HG03045 (cell line): ENCODE measurements at regions not wholly inside any gene's neighbourhood (a gene's known extent, or its start where the extent isn't known, plus 50 kb on each side); places are given as distances from the start of the nearest gene placed in this dataset.
"Not testable (repeated sequence)": the region's sequence is repeated elsewhere in the genome, so short reads cannot be mapped to it uniquely, and the experiment has no call there.

Source experiments
- ATAC-seq: cut with Tn5 transposase; IDR thresholded peaks from one replicate; pipeline ENCODE4 v1.9.1; 2021; ENCODE audit warnings: mild to moderate bottlenecking, moderate library complexity; ENCODE audit not compliant: unreplicated experiment

DNA sequence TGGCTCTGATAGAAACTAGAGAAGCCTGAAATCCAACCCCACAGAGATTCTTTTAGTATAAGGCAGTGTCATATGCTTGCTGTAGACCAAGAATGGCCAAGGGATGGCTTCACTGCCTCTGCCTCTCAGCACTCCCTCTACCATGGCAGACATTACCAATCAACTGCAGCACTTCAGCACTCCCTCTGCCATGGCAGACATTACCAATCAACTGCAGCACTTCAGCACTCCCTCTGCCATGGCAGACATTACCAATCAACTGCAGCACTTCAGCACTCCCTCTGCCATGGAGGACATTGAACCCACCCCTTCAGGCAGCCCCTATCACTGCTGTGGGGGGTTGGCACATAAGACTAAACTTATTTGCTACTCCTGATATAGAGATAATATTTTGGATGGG is 287.8 kb downstream of the AACS start:
- not testable (repeated sequence) for ATAC-seq

DNA sequence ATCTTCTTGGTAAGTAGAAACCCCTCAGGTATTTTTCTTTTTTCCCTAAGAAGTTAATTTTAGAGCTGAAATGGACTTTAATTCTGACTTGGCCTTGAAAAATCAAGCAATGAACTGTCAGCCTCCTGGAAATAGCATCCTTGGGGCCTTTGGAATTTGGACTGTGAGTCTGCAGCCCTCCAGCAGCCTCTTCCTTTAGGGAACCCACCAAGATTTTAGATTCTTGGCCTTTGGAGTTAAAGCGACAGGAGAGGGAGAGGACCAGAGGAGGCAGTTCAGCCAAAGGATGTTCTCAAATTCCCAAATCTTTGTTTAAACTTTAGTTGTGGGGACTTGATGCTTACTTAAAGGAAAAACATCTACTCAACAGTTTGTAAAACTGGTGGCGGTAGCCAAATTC is 288.6 kb downstream of the AACS start:
- ATAC-seq: no peak

DNA sequence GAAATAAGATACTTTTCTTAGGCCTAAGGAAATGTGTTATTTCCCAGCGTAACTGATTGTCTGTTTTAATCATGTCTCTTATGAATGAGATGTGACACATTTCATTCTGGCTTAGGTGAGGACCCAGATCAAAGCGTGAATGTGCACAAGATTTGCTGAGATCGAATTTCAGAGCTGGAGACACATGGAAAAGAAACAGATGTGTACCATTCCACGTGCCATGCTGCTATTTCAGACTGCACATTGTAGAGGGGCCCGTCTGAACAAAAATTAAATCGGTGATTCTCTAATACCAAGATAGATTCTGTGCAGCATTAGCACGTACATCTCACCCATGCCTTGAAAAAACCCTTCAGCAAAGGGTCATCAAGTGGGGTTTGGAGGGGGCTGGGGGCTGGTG is 290.4 kb downstream of the AACS start:
- no peak for ATAC-seq

DNA sequence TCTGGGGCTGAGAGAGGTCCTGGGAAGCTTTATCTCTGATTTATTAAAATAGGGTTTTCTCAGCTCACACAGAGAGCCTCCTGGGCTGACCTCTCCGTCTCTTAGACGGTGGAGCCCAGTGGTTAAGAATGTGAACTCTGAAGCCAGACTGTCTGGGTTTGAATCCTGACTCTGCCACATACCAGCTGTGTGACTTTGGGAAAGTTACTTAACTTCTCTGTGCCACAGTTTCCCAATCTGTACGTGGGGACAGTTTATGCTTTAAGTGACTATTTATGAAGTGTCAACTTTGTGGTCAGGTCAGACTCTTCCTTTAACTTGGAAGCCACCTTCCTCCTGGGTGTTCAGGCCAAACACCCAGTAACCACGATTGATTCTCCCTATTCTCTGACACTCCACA is 290.9 kb downstream of the AACS start:
- no peak for ATAC-seq

GRCh38 chr12:125357561-125357960 is 292.3 kb downstream of the AACS start:
- no peak for ATAC-seq

DNA sequence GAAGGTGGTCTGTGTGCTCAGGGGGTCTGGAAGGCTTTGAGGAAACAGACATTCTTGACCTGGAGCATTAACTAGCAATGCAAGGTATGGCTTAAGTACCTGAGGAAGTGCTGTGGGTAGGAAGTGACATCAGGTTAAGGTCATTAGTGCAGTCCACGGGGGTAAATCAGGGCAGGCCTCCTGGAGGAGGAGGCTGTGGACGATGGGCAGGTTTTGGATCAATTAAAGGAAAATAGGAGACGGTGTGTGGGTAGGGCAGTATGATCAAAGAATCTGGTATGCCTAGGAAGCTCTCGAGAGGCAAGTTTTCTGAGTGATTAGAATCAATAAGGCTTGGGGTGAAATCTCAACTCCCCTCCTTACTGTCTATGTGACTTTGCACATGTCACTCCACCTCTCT is 295.3 kb downstream of the AACS start:
- ATAC-seq: no peak

GRCh38 chr12:125371033-125371432 is 305.8 kb downstream of the AACS start:
- ATAC-seq: no peak

DNA sequence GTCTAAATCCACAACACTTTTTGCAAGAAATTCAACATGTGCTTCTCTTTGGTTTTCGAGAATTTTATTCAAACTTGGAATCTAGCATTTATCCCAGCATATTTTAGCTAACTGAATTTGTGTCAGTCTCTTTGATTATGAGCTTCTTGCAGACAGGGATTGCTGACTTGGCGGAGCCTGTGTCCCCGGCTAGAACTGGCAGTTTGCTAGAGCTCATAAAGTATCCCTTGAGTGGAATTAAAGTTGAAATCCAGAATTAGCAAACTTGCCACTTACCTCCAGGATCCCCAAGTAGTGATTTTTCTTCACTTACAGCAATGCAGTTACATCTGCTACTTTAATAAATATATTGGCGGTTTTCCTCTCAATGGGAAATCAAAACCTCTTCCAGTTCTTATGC is 306.9 kb downstream of the AACS start:
- no peak for ATAC-seq

GRCh38 chr12:125373375-125373774 is 308.1 kb downstream of the AACS start:
- ATAC-seq: no peak

GRCh38 chr12:125376422-125376821 is 311.2 kb downstream of the AACS start:
- ATAC-seq: no peak

- no peak for ATAC-seq
Observed at GRCh38 chr12:125377093-125377492, 311.9 kb downstream of the AACS start.

- ATAC-seq: no peak
Observed at GRCh38 chr12:125381373-125381772, 316.1 kb downstream of the AACS start.

- ATAC-seq: no peak
Observed at GRCh38 chr12:125382926-125383325, 317.7 kb downstream of the AACS start.

- ATAC-seq: no peak
Observed at GRCh38 chr12:125386652-125387051, 321.4 kb downstream of the AACS start.

DNA sequence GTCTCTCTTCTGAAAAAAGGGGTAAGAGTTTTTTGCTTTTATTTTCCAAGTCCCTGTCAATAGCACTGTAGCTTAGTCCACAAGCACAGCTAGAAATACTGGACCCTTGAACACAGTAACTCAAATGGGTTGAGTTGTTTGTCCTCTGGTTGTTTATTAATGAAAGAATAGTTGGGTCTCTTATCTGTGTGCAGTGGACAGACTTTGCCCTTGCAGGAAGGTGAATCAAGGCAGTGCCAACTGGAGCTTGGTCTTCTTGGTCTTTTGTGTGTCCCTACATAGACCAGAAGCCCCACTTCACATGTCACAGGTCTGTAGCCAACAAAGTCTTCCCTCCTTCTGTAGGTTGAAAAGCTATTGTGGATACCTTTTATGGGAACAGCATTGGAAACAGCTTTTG is 322.0 kb downstream of the AACS start:
- ATAC-seq: no peak

DNA sequence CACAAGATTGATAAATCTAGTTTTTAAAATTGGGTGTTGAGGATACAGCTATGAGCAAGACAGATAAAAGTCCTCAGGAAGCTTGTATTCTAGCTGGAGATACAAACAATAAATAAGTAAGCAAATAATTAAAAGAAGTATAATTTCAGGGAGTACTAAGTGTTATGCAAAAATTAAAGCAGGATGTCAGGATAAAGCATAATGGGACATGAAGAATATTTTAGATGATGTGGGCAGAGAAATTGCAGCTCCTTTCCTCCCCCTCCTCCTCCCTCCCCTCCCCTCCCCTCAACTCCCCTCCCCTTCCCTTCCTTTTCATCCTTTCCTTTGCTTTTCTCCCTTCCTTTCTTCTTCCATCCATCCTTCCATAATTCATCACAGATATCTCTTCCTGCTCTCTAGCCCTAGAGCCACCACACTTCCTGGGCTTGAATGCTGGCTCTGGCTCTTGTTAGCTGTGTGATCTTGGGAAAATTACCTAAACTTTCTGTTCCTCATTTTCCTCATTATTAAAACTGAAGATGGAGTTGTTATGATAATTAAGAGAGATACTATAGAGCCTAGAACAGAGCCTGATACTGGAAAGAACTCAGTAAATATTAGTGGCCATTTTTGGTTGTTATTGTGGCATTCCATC is 323.9 kb downstream of the AACS start:
- ATAC-seq: no peak

- no peak for ATAC-seq
Observed at GRCh38 chr12:125393569-125393968, 328.3 kb downstream of the AACS start.

- ATAC-seq: no peak
Observed at GRCh38 chr12:125395583-125396215, 330.5 kb downstream of the AACS start.

GRCh38 chr12:125399489-125399888 is 334.3 kb downstream of the AACS start:
- no peak for ATAC-seq

DNA sequence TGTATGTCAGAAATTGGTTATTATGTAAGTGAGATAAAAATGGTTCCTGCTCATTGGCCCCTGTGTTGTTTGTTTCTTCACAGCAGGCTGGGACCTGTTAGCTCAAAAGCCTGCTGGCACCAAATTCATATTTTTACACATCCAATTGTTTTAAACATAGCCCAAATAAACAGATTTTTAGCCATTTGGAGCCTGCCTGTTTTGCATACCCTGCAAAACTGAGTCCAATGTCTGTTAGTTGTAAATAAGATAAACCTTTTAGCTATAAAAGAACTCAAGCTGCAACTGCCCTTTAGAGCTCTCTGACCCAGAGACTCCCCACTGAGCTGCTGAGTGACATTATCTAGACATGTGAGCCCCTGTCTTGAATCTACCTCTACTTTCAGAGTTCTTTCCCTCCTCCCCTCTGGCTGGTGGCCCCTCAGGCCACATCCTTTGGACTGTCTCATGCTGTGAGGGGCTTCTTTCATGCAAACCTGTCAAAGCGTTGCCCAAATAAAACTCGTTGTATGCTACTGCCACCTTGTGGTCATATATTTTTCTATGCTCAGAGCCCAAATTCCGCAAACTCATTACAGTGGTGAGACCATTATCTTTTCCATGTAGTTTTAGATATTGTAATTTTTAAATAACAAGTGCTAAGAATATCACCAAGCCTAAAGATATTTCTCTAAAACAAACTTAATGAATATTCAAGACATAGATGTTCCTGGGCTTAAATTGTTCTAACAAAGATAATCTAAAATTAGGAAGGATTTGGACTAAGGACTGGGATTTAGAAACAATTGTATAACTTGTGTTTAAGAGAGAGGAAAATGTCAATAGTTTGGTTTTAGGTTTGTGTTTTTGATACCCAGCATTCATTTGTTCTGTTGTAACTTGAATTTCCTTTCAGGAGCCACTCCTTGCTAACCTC is 337.9 kb downstream of the AACS start:
- ATAC-seq: no peak

DNA sequence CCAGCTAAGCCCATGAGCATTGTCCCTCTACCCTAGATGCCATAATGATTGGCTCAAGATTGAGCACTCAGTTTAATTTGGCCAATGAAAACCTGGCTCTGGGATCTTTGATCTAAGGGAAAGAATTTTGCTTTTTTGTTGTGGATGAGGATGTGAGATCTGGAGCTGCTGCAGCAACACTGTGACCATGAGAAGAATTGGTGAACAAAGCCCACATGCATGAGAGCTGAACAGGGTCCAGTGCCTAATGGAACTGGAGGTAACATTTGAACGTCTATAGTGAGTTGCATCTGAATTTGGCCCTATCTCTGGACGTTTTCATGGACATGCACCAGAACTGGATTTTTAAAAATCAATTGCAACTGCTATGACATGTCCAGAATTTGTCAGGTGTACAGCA is 338.6 kb downstream of the AACS start:
- ATAC-seq: no peak

- peak; percentile 78 for ATAC-seq
Observed at GRCh38 chr12:125406131-125406530, 340.9 kb downstream of the AACS start.
